HG03159 (cell line): ENCODE measurements at regions not wholly inside any gene's neighbourhood (a gene's known extent, or its start where the extent isn't known, plus 50 kb on each side); places are given as distances from the start of the nearest gene placed in this dataset.
A peak's percentile ranks its signal among the peaks of the same experiment; 100 is the strongest.
"Not testable (repeated sequence)": the region's sequence is repeated elsewhere in the genome, so short reads cannot be mapped to it uniquely, and the experiment has no call there.

Experiments
- ATAC-seq: cut with Tn5 transposase; IDR thresholded peaks from one replicate; pipeline ENCODE4 v1.9.1; 2021; ENCODE audit warnings: mild to moderate bottlenecking, moderate library complexity; ENCODE audit not compliant: unreplicated experiment

DNA sequence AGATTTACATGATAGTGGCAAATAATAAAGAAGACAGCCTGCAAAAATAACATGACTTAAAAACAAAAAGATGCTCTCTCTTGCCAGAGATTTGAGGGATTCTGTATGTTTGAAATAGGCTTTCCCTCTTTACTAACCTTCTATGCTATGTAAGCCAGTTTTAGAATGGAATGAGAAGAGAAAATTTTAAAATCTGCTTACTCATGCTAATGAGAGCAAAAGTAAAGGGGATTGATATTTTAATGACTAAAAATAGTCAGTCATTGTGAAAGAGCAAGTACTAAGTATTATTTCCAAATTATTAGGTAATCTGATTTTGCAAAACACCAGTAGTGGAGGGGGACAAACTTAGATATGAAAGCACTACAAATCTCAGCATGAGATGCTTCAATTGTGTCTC is 563.3 kb upstream of the ADGRB3 start:
- no peak for ATAC-seq

DNA sequence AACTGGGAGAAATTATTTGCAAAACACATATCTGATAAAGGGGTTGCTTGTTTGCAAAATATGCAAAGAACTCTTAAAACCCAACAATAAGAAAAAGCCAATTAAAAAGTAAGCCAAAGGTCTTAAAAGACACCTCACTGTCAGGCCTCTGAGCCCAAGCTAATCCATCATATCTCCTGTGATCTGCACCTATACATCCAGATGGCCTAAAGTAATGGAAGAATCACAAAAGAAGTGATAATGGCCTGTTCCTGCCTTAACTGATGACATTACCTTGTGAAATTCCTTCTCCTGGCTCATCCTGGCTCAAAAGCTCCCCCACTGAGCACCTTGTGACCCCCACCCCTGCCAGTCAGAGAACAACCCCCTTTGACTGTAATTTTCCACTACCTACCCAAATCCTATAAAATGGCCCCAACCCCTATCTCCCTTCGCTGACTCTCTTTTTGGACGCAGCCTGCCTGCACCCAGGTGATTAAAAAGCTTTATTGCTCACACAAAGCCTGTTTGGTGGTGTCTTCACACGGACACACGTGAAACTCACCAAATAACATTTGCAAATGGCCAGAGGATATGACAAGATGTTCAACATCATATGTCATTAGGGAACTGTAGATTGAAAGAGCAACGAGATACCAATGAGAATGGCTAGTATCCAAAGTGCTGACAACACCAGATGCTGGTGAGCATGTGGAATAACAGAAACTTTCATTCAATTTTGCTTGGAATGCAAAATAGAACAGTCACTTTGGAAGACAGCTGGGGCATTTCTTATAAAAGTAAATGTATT is 565.0 kb upstream of the ADGRB3 start:
- no peak for ATAC-seq

DNA sequence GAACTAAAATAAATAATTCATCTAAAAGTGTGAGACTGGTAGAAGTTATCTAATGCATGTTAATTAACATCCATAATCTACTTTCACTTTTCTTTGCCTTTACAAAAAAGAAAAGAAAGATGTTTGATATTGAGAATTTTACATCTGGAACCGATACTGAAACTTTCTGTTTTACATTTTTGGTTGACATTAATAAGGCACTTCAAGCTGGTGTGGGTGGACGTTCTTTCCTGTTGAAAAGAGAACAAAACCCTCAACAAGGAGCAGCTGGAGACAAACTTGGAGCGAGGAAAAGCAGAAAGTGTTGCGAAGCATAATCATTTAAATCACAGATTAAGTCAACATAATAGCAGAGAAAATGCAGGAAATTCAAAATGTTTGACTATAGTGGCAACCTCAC is 575.2 kb upstream of the ADGRB3 start:
- ATAC-seq = peak; percentile 82

DNA sequence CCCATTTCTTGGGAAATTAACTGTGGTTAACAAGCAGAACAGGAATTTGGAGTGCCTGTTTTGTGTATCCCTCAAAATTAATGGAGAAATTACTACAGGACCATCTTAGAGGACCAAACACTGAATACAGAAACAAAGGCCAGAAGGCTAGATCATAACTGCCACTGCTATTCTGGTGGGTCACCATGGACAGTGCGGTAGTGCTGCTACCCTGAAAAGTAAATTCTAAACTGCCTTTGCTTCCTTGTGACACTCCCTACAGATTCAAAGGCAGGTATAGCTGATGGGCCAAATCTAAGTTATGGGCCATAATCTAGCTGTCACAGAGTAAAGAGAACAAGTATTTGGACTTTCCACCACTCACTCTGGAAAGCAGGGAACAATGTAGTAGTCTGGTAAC is 575.8 kb upstream of the ADGRB3 start:
- no peak for ATAC-seq

DNA sequence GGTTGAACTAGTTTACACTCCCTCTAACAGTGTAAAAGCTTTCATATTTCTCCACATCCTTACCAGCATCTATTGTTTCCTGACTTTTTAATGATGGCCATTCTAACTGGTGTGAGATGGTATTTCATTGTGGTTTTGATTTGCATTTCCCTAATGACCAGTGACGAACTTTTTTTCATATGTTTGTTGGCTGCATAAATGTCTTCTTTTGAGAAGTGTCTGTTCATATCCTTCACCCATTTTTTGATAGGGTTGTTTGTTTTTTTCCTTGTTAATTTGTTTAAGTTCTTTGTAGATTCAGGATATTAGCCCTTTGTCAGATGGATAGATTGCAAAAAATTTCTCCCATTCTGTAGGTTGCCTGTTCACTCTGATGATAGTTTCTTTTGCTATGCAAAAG is 578.5 kb upstream of the ADGRB3 start:
- ATAC-seq = not testable (repeated sequence)

DNA sequence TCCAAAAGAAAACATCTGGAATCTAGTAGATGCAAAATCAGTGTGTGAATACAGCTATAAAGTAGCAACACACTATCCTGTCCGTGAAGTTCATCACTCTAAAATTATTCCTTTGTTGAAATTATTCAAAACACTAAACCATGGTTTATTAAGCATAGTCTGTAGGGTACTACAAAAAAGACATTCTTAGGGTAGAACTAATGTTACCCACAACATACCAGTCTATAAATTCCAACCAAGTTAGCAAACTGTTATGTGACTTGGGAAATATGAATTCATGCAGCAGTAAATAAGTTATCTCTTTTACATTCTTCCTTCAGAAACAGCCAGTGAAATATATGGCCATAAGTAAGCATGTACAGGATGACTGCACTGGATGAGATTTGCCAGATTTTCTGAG is 580.3 kb upstream of the ADGRB3 start:
- no peak for ATAC-seq

DNA sequence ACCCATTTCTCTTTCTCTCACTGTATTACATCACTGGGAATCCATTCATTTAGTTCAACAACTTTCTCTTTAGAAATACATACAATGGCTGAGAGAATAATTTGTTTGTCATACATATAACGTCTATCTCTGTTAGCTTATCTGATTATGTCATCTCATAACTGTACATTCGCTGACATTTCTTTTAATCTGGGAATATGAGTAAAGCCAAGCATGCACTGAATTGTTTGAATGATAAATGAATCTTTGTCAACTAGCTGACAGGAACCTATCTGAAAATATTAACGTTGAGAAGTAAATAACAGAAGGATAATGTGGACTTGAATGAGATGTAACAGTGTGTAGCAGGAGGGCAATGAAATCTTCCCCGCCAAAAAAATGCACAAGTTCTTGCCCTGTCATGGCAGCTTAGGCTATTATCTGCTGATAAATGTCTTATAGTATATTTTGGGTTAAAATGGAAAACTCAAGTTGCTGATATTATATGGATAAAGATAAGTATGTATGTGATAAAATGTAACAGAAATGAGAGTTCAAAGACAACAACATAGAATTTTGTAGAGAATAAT is 581.2 kb upstream of the ADGRB3 start:
- no peak for ATAC-seq

DNA sequence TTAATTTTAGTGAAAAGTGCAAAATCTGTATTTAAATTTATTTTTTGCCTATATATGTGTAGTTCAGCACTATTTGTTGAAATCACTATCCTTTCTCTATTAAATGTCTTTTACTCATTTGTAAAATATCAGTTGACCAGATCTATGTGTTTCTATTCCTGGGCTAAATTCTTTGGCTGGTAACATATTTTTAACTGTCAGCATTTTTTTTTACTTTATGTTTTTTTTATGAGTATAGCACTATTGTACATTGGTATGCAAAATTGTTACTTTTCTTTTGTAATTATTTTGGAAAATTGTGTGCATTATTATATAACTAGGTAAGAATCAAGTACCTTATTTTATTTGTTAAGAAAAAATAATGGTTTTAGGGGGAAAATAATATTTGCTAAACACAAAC is 582.8 kb upstream of the ADGRB3 start:
- ATAC-seq = no peak

DNA sequence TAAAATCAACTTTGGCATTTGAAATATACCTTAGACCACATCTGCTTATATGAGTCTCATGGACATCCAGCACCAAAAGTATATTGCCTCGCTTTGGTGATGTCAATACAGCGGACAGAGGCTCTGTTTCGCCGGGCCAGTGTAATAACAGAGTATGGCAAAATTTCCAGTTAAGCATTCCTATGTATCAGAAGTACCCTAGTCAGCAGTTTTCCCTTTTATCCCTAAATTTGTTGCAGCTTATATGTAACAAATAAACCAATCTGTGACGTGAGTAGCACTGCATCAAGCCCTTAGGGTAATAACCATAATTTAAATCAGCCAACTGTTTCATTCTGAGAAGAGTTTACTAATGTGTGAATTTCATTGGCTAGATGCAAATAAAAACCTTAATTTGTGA is 585.5 kb upstream of the ADGRB3 start:
- ATAC-seq = no peak

DNA sequence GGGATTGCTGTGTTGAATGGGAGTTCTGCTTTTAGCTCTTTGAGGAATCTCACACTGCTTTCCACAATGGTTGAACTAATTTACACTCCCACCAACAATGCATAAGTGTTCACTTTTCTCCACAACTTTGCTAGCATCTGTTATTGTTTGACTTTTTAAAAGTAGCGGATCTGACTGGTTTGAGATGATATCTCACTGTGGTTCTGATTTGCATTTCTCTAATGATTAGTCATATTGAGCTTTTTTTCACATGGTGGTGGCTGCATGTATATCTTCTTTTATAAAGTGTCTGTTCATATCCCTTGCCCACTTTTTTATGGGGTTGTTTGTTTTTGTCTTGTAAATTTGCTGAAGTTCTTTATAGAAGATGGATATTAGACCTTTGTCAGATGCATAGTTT is 588.3 kb upstream of the ADGRB3 start:
- ATAC-seq = no peak

DNA sequence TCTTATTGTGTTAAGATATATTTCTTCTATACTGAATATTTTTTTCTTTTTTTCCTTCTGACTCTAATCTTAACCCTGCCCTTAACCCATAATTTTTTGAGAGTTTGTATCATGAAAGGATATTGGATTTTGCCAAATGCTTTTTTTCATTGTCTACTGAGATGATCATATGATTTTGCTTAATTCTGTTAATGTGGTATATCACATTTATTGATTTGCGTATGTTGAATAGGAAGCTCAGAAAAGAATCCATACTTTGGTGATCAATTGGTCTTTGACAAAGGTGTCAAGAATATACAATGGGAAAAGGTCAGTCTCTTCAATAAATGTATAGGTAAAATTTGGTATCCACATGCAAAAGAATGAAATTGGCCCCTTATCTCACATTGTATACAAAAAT is 588.8 kb upstream of the ADGRB3 start:
- no peak for ATAC-seq

DNA sequence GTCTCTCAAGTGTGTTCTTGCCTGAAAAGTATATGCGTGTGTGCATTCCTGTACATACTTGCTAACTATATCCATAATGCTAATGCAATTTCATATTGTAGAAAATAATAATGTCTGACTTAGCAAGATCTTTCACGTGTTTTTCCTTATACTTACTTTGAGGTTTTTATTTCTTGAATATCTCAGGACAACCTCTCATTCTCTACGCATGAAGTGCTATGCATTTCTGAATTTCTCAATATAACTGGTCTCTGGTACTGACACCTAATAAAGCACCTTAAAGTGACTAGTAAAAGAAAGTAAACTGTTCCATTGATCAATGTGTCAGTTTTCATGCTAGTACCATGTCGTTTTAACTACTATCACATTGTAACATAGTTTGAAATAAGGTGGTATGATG is 589.9 kb upstream of the ADGRB3 start:
- no peak for ATAC-seq

DNA sequence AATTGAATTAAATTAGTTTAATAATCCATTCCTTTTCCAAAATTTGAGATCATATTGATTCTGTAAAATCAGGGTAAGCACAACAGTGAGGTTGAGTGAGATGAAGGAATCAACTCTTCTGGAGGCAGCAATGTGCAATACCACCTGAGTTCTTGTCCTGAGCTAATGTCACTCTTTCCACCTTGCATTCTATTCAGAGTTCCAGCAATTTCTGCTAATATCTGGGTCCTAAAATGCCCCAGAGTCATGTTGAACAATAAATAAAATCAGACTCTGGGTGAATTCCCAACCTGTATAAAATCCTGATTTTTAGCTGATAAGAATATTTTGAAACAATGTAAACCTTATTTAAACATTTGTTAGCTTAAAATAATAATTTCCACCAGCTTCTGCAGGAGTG is 590.8 kb upstream of the ADGRB3 start:
- no peak for ATAC-seq

DNA sequence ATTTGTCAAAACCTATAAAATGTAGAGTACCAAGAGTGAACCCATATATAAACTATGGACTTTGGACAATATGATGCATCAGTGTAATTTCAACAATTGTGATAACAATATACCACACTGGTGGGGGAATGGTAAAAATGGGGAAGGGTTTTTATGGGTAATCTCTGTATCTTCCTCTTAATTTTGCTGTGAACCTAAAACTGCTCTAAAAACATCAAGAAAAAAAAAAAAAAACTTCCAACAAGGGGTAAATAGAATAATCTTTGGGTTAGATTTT is 592.0 kb upstream of the ADGRB3 start:
- no peak for ATAC-seq

DNA sequence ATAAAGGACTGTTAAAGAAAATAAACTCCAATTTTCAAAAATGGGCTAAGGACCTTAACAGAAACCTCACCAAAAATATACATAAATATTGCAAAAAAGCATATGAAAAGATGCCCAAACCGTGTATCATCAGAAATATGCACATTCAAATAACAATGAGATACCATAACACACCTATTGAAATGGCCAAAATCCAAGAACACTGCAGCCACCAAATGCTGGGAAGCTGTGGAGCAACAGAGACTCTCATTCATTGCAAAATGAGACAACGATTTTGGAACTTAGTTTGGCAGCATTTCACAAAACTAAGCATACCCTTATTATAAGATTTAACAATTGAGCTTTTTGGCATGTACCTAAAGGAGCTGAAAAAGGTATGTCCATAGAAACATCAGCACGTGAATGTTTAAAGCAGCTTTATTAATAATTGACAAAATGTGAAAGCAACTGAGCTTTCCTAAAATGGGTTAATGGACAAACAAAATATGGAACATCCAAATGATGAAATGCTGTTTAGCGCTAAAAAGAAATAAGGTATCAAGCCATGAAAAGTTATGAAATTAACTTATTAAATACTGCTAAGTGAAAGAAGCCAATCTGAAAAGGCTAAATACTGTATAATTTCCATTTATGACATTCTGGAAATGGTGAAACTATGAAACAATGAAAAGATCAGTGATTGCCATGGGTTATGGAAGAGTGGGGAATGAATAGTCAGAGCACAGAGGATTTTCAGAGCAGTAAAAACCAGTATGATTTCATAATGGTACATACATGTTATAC is 592.6 kb upstream of the ADGRB3 start:
- ATAC-seq = no peak

DNA sequence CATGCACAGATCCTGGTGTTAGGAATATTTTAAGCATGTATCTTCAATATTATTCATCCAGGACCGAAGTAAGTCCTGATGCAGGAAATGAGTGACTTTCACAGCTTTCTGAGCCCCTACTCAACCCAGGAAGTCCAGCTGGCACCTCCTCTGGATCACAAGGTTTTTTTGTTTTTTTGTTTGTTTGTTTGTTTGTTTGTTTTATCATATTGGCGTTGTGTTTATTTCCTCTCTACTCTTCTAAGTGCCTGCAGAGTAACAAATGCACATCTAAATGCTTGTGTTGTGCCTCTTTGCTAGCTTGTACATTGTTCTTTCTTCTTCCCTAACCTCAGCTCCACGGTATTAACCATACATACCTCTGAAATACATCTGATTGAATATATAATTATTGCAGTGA is 594.3 kb upstream of the ADGRB3 start:
- ATAC-seq = no peak

DNA sequence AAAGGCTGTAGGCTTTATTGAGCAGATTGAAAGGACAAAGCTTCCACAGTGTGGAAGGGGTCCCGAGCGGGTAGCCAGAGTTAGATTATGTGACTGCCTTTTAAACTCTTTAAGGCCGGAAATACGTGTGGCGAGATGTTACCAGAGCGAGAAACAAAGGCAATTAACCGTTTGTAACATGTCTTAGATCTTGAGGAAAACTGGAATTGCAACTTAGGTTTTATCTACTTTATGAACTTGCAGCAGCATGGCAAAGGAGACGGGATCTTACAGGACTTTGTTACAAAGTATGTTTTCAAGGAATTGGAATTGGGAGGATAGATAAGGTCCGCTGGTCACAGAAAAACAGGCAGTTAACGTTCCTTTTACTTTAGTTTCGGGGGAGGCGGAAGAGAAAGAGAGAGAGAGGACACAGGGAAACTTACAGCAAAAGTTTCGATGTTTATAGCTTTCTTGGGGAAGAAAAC is 594.7 kb upstream of the ADGRB3 start:
- no peak for ATAC-seq

DNA sequence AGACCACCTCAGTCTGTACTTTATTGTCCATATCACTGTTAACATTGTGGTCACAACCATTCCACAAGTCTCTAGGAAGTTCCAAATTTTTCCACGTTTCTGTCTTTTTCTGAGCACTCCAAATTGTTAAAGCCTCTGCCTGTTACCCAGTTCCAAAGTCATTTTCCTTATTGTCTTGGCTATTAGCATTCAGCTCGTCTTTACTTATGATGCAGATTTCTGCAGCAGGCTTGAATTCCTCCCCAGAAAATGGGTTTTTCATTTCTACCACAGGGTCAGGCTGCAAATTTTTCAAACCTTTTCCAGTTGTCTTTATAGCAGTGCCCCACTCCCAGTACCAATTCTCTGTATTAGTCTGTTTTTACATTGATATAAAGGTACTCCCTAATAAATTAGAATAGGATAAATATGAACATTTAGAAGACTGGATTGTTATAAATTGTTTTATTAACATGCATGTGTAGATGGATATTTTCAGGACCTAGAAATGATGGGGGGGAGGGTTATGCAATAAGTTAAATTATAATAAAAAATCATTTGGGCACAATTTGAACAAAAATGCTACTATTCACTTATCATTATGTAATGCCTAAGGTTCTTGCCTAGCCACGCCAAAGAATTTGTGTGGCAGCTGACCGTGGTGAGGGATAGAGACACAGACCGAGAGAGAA is 595.3 kb upstream of the ADGRB3 start:
- ATAC-seq = no peak

DNA sequence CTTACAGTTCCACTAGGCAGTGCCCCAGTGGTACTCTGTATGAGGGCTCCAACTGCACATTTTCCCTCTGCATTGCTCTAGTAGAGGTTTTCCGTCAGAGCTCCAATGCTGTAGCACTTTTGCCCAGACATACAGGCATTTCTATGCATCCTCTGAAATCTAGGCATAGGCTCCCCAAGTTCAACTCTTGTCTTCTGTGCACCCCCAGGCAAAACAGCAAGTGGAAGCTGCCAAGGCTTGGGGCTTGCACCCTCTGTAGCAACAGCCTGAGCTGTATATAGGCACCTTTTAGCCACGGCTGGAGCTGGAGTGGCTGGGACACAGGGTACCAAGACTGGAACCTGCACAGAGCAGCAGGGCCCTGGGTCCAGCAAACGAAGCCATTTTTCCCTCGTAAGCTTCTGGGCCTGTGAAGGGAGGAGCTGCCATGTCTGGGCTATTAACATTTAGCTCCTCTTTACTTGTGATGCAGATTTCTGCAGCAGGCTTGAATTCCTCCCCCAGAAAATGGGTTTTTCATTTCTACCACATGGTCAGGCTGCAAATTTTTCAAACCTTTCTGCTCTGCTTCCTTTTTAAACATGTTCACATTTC is 596.2 kb upstream of the ADGRB3 start:
- ATAC-seq = no peak

DNA sequence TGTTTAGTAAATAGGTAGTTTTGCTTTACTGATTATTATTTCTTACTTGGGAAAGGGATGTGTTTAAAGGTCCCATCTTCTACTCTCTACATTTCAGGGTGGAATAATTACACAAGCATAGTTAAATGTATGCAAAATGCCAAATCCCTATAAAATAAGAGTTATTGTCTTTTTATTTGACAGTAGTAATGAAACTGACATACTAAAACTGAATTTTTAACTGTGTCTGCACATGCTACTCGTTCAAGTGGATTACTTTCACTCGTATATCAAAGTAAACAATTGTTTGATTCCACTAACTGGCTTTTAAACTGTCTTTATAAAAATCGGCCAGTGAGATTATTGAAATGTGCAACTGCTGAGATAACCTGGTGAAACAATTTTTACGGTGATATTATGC is 602.9 kb upstream of the ADGRB3 start:
- no peak for ATAC-seq

DNA sequence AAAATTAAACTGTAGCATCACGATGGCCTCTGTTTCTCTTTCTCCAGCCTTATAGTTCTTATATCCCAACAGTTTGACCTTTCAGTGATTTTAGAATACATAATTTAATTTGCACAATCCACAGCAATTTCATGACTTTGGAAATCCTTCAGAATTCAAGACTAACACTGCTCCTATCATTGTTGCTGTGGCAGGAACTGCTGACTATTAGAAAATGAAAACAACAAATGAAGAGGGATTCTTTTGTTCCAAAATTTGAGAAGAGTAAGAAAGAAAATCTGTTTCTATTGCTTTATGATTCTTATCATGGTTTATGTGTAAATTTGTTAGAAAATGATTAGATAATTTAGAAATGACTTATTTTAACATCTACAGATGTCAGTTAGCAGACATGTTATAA is 604.0 kb upstream of the ADGRB3 start:
- ATAC-seq = no peak
